ENCODE measurements at regions not wholly inside any gene's neighbourhood (a gene's known extent, or its start where the extent isn't known, plus 50 kb on each side); places are given as distances from the start of the nearest gene placed in this dataset.

DNA sequence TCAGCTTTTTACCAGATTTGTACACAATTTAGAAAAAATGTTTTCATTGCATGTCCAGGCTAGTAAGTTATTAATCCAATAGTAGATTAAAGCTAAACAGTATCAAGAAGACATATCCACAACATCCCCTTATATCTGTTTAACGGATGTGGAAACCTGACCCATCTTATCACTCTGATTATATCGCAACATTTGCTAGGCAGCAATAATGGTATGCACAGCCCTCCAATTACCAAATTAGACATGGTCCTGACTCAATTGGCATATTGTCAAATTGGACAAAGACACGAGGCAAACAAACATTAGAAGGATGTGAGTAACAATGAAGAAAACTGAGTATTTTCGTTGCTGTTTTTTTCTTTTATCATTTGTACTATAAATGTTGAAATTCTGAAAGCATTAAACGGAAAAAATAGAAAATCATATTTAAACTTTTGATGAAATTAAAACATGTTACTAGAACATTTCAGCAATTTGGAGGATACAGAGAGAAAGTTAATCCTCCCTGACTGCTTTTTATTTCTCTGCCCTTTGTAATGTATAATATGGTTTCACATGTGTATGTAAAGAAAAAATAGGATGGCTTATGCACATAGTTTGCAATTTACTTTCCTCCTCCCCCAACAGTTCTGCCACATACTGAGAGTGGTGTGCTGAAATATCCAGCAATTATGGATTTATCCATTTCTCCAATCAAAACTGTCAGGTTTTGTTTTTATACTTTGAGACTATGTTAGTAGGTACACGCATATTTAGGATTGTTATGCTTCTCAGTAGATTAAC, 633.7 kb downstream of the ZIC1 start:
- no peak for DNase-seq

GRCh38 chr3:148044151-148044550, 635.0 kb downstream of the ZIC1 start:
- no peak for DNase-seq

GRCh38 chr3:148054999-148055398, 642.7 kb upstream of the AGTR1 start:
- DNase-seq, result no peak

DNA sequence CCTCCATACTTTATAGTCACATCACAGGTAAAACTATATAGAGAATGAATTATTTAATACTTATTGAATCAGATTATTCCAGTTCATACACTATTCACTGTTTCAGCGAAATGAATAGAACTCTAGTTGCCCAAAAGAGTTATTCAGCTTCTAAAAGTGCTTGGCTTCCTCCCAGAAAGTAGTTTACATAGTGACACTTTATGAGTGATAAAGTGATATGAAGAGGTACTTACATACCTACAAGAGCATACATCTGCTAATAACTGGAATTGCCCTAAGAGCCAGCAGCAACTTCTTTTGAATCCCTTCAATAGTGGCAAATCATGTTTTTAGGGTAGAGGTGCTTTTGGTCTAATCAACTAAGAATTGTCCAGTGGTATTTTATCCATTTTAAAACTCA, 635.1 kb upstream of the AGTR1 start:
- DNase-seq, result no peak

- no peak for DNase-seq
These were observed 630.9 kb upstream of the AGTR1 start for GRCh38 chr3:148066802-148067201.

GRCh38 chr3:148068466-148068865, 629.2 kb upstream of the AGTR1 start:
- DNase-seq, result no peak

DNA sequence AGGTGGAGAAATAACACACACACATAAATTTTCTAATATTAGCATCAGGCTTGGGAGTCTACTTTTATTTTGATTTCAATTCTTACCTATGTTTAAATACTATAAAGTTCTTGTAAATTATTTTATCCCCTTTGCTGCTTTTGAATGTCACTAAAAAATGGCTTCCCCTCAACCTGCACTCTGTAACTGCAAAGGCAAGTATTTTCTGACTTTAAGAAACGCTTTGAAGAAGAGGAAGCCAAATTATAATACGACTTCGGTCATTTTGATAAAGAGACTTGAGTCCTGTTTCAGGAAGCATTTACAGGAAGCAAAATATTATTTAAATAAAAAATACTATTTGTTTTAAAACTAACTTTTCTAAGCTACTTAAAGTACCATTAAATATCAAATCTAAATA, 627.7 kb upstream of the AGTR1 start:
- DNase-seq, result no peak

GRCh38 chr3:148073721-148074456, 623.8 kb upstream of the AGTR1 start:
- DNase-seq, result no peak

DNA sequence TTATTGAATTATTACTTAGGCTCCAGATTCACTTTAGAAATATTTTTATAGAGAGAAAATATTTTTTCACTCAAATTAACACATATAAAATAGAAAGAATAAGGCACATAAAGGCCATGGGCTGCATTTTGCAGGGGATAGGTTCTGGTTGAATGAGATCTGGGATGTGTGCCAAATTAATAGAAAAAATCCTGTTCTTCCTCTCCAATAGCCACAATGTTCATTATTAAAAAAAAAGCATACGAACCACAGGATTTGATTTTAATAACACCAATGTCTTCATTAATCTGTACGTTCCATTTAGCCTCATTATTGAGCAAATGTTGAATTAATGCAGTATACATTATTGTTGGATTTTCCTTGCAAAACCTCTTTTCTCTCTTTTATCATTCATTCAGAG, 622.8 kb upstream of the AGTR1 start:
- DNase-seq, result no peak

- DNase-seq, result peak; percentile 65
These were observed 621.7 kb upstream of the AGTR1 start for GRCh38 chr3:148075771-148076716.

DNA sequence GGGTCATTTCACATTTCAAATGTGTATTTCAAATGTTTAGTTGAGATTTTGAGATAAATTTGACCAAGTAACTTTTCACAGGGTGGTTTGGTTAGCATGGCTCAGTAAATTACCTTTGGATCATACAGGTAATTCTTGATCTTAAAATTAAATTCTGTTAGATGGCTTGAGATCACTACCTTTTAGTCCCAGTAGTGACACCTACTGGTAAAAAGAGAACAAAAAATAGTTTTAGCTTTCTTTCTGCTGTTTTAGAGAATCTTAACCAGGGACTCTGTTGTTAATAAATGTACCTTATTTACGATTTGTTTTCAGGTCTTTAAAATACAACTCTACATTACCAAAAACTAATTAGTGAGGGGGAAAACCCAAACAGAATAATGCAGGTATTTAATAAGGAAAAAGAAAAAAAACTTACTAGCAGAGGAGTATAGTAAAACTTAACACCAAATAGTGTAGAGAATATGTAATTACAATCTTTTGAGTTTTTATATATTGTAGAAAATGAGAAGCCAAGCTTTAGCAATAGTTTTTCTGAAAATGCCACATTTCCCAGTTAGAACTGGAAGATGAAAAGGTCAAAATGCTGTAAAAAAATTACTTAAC, 620.3 kb upstream of the AGTR1 start:
- DNase-seq, result peak; percentile 33

- DNase-seq, result no peak
These were observed 619.7 kb upstream of the AGTR1 start for GRCh38 chr3:148077965-148078364.

DNA sequence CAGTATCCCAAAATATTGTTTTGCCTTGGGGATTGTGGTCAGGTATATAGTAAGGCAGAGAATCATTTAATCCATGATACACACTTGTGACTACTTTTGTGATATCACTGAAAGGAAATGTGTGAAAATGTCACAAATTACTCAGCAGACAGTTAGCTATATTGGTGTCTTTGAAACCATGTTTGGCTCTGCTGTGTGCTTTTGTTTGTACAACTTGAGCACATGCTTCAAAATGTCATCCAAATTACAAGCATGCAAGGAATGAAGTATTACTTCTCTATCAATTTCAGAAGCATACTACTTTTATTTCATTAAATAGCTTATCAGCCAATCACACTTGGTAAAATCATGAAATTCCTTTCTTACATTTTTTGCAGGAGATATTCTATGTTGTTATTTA, 619.0 kb upstream of the AGTR1 start:
- DNase-seq, result no peak

DNA sequence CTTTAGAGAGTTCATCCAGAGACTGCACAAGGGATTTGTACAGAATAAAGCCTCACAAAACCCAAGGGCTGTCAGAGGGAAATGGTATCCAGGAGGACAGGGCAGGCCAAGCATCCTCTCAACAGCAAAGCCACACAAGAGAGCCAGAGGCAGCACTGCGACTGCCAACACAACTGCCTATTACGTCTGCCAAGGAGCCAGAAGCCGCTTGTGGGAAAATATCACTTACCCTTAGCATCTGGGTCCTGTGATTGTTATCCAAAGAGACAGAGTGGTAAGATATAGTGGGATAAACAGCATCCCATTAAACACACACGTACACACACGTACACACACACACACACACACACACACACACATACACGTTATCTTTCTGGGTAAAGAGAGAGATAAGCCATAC, 618.3 kb upstream of the AGTR1 start:
- DNase-seq, result peak; percentile 37

DNA sequence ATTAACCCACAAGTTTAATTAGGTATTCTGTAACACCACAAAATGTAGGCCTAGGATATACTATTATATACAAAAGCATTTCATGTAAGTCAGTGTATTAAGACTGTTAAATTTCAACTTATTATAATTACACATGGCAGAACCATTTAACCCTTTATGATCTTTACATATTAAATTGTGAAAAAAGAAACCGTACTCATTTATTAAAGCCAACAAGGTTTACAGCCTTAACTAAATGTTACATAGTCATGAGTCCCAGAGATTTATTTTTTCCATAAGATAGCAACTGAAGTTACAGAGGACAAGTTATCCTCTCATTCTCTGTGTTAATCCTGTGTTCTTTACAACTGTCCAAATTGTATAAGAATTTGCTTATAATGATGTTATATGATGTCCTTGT, 615.8 kb upstream of the AGTR1 start:
- DNase-seq, result no peak

DNA sequence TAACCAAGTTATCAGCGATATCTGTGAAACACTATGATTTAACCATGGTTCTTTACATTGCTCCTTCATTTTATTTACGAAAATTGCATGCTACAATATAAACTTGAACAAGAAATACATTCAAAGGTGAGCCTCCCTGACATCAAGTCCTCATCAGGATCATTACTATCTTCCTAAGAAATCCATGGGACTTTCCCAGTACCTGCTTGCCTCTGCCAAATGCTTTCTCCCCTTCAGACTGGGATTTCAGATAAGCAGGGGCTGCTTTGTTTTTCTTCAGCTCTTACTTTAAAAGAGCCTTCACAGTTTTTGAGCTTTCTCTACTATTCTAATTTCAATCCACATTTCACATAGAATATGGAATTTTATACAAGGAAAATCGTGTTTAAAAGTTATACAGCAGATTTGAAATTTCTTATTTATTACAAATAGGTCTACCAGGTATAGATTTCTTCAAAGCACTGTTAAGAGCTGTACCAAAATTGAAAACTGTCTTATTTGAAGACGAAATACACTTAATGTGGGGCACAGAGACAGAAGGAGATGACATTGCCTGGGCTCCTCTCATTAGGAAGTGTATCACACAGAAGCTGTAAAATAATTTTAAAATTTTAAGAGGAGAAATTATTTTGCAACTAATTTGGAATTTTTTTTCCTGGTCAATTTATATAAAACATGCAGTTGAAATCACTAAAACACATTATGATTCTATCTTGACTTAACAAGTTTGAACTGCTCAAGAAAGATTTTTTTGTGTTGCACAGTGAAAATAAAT, 615.0 kb upstream of the AGTR1 start:
- DNase-seq, result no peak

DNA sequence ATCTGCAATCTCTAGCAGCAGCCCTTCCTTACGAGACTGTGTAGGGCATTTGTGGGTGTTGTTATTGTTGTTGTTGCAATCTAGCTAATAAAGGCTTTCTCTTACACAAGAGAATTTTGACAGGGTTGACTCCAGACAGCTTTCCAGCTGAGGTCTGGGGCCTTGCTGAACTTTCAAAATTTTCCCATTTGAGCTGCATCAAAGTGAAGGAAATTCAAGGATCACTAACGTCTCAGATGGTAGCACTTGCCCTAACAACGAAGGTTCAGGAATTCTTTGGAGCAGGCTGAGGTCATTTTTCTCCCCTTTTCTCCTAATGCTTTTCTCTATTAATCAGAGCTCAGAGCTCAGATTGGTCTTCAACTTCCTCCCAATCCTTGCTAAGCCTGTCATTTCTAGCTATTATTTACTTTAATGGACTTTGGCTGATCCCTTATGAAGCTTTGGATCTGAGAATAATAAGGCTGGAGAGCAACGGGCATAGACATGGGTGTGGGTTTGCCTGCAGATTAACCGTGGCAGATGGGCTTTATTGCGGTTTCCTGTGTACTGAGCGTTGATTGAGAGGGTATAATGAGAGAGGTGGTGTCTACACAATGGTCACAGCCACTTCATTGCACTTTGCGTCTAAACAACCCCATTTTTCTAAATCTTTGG, 614.0 kb upstream of the AGTR1 start:
- DNase-seq, result peak; percentile 93

DNA sequence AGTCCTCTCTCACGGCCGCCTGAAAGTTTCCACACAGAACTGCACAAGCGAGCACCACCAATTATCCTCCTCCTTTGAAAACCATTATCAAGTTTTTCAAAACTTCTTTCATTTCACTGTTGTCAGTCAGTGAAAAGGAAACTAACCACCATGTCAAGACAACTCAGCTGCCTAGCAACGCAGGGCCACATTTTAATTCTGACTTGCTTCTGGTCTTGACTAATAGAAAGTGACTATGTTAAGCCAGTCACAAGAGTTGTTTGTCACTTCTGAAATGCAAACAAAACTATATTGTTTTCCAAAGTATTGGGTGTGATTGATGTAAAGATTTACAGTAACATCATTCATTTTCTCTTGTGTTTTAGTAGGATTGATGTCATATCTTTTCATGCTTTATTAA, 612.8 kb upstream of the AGTR1 start:
- no peak for DNase-seq

DNA sequence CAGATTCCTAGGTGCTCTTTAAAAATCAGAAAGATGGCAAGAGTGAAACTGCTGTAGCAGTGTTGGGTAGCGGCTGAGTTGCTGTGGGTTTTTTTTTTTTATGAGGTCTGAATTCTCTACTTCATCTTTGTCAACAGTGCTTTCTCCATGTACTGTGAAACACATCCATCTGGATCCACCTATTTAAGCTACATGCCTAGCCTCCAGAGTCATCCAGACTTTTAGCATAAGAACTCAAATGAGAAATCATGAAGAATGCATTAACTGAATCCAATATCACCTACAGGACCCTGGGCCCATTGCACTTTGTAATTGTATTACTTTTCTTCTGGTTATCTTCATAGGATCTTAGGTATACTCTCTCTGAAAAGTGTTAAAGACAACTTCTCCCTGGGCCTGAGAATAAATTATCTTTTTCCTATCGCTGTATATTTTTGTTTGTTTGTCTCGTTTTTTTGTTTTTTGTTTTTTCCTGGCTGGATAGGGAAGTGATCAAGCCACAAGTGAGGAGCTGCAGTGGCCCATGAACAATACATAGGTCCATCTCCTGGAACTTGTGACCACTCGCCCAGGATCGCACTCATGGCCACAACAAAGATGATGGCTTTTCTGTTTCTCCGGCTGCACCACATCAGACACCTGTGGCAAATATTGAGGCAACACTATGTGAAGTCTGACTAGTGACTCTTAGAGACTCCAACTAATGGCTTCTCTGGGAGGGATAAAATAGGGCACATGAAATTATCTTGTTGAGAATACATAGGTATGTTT, 609.9 kb upstream of the AGTR1 start:
- no peak for DNase-seq

DNA sequence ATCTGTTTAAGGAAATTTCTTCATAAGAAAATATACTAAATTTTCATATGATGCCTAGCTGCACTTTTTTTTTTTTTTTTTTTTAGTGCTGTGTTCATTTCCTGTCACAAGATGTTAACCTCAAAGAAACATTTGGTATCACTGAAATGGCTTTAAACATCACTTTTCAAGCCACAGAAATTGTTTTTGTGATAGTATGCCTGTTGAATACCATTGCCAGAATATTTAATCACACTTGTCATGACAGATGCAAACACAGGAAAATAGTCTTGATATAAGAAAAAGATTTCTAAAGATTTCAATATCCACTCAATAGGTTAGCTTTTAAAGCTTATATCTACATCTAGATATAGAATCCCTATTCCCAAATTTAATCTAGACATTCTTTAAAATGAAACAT, 608.5 kb upstream of the AGTR1 start:
- no peak for DNase-seq

DNA sequence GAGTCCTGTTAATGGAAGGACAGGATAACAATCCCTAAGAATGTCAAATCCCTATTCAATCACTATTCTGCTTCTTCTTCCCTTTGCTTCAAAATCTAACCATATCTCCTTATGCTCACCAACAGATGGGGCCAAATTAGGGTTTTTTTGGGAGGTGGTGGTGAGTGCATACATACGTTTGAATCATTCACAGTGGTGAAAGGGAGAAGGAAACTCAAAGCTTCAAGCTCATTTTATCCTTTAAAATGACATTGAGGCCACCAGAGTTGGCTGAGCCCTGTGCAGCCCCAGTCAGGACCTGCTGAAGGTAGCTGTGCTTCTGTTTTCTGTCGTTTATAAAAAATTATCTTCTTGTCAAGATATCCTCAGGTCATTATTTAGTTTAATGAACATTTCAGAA, 607.5 kb upstream of the AGTR1 start:
- DNase-seq, result no peak
